ENCODE measurements at regions not wholly inside any gene's neighbourhood (a gene's known extent, or its start where the extent isn't known, plus 50 kb on each side); places are given as distances from the start of the nearest gene placed in this dataset.

GRCh38 chr7:40983111-40983510 lies 719.8 kb downstream of the INHBA start:
- TF ChIP-seq, protein P1, sequence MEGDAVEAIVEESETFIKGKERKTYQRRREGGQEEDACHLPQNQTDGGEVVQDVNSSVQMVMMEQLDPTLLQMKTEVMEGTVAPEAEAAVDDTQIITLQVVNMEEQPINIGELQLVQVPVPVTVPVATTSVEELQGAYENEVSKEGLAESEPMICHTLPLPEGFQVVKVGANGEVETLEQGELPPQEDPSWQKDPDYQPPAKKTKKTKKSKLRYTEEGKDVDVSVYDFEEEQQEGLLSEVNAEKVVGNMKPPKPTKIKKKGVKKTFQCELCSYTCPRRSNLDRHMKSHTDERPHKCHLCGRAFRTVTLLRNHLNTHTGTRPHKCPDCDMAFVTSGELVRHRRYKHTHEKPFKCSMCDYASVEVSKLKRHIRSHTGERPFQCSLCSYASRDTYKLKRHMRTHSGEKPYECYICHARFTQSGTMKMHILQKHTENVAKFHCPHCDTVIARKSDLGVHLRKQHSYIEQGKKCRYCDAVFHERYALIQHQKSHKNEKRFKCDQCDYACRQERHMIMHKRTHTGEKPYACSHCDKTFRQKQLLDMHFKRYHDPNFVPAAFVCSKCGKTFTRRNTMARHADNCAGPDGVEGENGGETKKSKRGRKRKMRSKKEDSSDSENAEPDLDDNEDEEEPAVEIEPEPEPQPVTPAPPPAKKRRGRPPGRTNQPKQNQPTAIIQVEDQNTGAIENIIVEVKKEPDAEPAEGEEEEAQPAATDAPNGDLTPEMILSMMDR (IDR thresholded peaks at IDR 0.05; ENCODE audit: control extremely low read depth, extremely low read depth, low read depth, missing control alignments), result no peak
- POLR2A ChIA-PET, result no interaction called here

GRCh38 chr7:40979296-40979695 lies 723.6 kb downstream of the INHBA start:
- TF ChIP-seq, protein P1 (IDR thresholded peaks at IDR 0.05; ENCODE audit: control extremely low read depth, extremely low read depth, low read depth, missing control alignments), result no peak
- DNase-seq (ENCODE audit: extremely low spot score), result no peak
- ChIA-PET POLR2A (no interaction called here), CTCF (interaction anchor here (1.4 kb wide), 1 partner anchor 11 kb away, joined by 3 read pairs; no protein-coding TSS in a partner anchor)

More at GRCh38 chr7:40983111-40983510, 719.8 kb downstream of the INHBA start:
- DNase-seq (ENCODE audit: extremely low spot score), result no peak
- CTCF ChIA-PET, result interaction anchor here (2.7 kb wide), 1 partner anchor 20 kb away, joined by 13 read pairs; no protein-coding TSS in a partner anchor

GRCh38 chr7:40978047-40978446 lies 724.8 kb downstream of the INHBA start:
- DNase-seq (ENCODE audit: extremely low spot score), result no peak
- CTCF ChIA-PET, result no interaction called here
- POLR2A ChIA-PET, result no interaction called here
- TF ChIP-seq, protein P1 (IDR thresholded peaks at IDR 0.05; ENCODE audit: control extremely low read depth, extremely low read depth, low read depth, missing control alignments), result no peak

DNA sequence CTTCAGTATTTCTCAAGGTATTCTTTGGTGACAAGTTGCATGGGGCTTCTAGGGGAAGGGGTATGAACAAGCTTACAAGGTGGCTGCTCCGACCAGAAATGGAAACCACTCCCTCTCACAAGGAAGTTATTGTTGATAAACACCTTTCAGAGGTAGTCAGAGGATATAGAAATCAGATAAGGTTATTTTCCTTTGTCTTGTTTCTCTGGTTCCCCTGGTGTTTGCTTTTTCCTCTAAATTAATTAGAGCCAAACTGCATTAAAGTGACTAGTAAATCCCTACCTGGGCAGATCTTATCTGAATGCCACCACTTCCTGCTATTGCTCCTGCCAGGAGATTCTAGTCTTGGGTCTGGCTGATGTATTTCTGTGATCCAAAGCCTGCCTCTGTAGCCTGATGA lies 725.4 kb downstream of the INHBA start:
- no peak for DNase-seq (ENCODE audit: extremely low spot score)
- TF ChIP-seq, protein P1 (IDR thresholded peaks at IDR 0.05; ENCODE audit: control extremely low read depth, extremely low read depth, low read depth, missing control alignments), result no peak
- ChIA-PET POLR2A (no interaction called here), CTCF (no interaction called here)

DNA sequence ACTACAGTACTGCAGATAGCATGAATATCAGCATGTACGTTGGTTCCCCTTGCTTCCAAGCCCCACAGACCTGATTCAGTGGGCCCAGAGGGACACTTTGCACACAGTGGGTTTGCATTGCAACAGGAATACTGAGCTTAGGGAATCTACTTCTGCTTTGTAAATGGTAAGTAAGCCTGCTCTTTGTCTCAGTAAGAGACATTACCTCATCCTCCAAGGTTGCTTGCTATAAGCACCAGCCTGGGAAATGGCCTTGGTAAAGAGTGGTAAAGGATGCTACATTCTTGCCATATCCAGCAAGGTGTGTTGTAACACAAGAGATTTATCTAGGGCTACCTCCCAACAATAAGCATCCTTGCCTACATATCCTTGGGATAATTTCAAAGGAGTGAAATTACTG lies 730.5 kb downstream of the INHBA start:
- DNase-seq (ENCODE audit: extremely low spot score), result no peak
- TF ChIP-seq, protein P1 (IDR thresholded peaks at IDR 0.05; ENCODE audit: control extremely low read depth, extremely low read depth, low read depth, missing control alignments), result no peak
- ChIA-PET POLR2A (no interaction called here), CTCF (interaction anchor here (1.1 kb wide), 1 partner anchor 31 kb away, joined by 3 read pairs; no protein-coding TSS in a partner anchor)

GRCh38 chr7:40969641-40970040 lies 733.2 kb downstream of the INHBA start:
- DNase-seq (ENCODE audit: extremely low spot score), result no peak
- CTCF ChIA-PET, result interaction anchor here (1.3 kb wide), 1 partner anchor 33 kb away, joined by 5 read pairs; no protein-coding TSS in a partner anchor
- POLR2A ChIA-PET, result no interaction called here
- TF ChIP-seq, protein P1 (IDR thresholded peaks at IDR 0.05; ENCODE audit: control extremely low read depth, extremely low read depth, low read depth, missing control alignments), result no peak

Data from GM10248 (cell line).